Gastrocnemius medialis (tissue), 4 donors: ENCODE measurements at regions not wholly inside any gene's neighbourhood (a gene's known extent, or its start where the extent isn't known, plus 50 kb on each side); places are given as distances from the start of the nearest gene placed in this dataset.

Experiments used
- ATAC-seq, 2 donors: fragments of 150-250 bp; one replicate each; pipeline ENCODE4 v1.9.1; 2016
- DNase-seq, 2 donors: peaks; one replicate each; pipeline ENCODE4 v3.0.0-alpha.2; 2019
- H3K27ac ChIP-seq, 4 donors: fragments of 200-600 bp; sonication (generic); 1 replicate in 1 of 4; 2 replicates in 3 of 4; pipeline ENCODE4 v1.5.1; 2016 to 2018; ENCODE audit warnings: mild to moderate bottlenecking in 2 of 4, moderate library complexity in 1 of 4
- H3K27me3 ChIP-seq, 3 donors: fragments of 200-600 bp; sonication (generic) in 2 of 3; 1 replicate in 1 of 3; 2 replicates in 2 of 3; pipeline versions ENCODE4 v1.5.1 to v1.6.0; 2016 to 2019; ENCODE audit warnings: mild to moderate bottlenecking in 1 of 3, moderate library complexity in 1 of 3
- H3K36me3 ChIP-seq, 2 donors: fragments of 200-600 bp; sonication (generic) in 1 of 2; one replicate each; pipeline ENCODE4 v1.5.1; 2017 to 2018
- H3K4me1 ChIP-seq, 2 donors: fragments of 200-600 bp; sonication (generic) in 1 of 2; one replicate each; pipeline ENCODE4 v1.5.1; 2016 to 2017; ENCODE audit warnings: mild to moderate bottlenecking in 2 of 2
- H3K4me3 ChIP-seq, 4 donors: fragments of 200-600 bp; sonication (generic) in 3 of 4; 1 replicate in 1 of 4; 2 replicates in 3 of 4; pipeline ENCODE4 v1.5.1; 2016 to 2019; ENCODE audit warnings: mild to moderate bottlenecking in 2 of 4
- H3K9me3 ChIP-seq, 3 donors: fragments of 200-600 bp; sonication (generic) in 2 of 3; 1 replicate in 1 of 3; 2 replicates in 2 of 3; pipeline ENCODE4 v1.5.1; 2016 to 2019
- CTCF ChIP-seq, 5 experiments: fragments of 450-650 bp in 3 of 5; fragments of 200-600 bp in 2 of 5; sonication (generic) in 2 of 5; IDR thresholded peaks in 4 of 5; conservative IDR thresholded peaks in 1 of 5; 1 replicate in 4 of 5; 2 replicates in 1 of 5; pipeline ENCODE4 v1.5.1; 2016 to 2019; ENCODE audit warnings: antibody characterized with exemption in 5 of 5, mild to moderate bottlenecking in 3 of 5, moderate library complexity in 3 of 5
- POLR2A ChIP-seq, 2 donors: fragments of 450-650 bp; IDR thresholded peaks; one replicate each; pipeline ENCODE4 v1.6.1; 2017; ENCODE audit warnings: antibody characterized with exemption in 2 of 2, mild to moderate bottlenecking in 2 of 2, moderate library complexity in 2 of 2
- in situ Hi-C, 4 donors: fragments of 200-750 bp; cut with MboI; loops; one replicate each; pipeline versions ENCODE4 v1.15.0 to v1.8.0; 2017; ENCODE audit warnings: low sequenced_read_pairs in 4 of 4
- intact Hi-C: fragments of 100-400 bp; cut with DNase I; formaldehyde crosslinking; loops from one replicate; pipeline ENCODE4 v1.15.1; 2023; ENCODE audit warnings: low total_unique reads

DNA sequence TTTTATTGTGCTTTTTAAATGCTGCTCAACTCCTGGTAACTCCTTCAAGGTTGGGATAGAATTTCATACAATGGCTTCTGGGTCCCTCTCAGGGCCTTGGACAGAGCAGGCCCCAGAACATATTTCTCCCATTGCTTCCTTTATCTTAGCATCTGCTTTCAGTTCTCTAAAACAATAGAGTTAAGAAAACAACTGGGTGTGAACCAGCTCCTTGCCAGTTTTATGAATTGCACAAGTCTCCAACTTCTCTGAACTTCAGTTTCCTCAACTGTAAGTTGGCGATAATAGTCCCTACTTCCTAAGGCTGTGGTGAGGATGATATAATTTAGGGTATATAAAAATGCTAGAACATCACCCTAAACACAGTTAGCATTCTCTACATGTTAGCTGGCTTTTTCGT is 77.0 kb upstream of the INHBA start:
- in situ Hi-C loops (no loop called here), intact Hi-C loops (no loop called here)
- Histone ChIP-seq H3K27ac (no peak overlapping the region), H3K27me3 (no peaks in the 10 kb centered on the region), H3K4me3 (no peak overlapping the region), H3K4me1 (no peaks in the 10 kb centered on the region), H3K9me3 (no peaks in the 10 kb centered on the region), H3K36me3 (no peaks in the 10 kb centered on the region)
- no peak for TF ChIP-seq CTCF (IDR thresholded peaks at IDR 0.05 in 4 of 5, conservative IDR thresholded peaks at IDR 0.05 in 1 of 5)
- no peak for DNase-seq
- ATAC-seq, result no peak

GRCh38 chr7:41777894-41778596 is 75.2 kb upstream of the INHBA start:
- Histone ChIP-seq H3K4me3 (no peak overlapping the region), H3K27ac (no peak overlapping the region), H3K9me3 (no peaks in the 10 kb centered on the region), H3K36me3 (no peaks in the 10 kb centered on the region), H3K27me3 (no peaks in the 10 kb centered on the region), H3K4me1 (no peaks in the 10 kb centered on the region)
- in situ Hi-C loops, result no loop called here
- ATAC-seq (no peak), DNase-seq (no peak)
- intact Hi-C loops, result no loop called here
- TF ChIP-seq POLR2A (IDR thresholded peaks at IDR 0.05) (no peak), CTCF (IDR thresholded peaks at IDR 0.05 in 4 of 5, conservative IDR thresholded peaks at IDR 0.05 in 1 of 5) (no peak)

GRCh38 chr7:41774966-41775365 is 72.1 kb upstream of the INHBA start:
- no peak overlapping the region for H3K4me3 ChIP-seq
- H3K27me3 ChIP-seq, result no peaks in the 10 kb centered on the region
- DNase-seq (no peak), ATAC-seq (no peak)
- in situ Hi-C loops (no loop called here), intact Hi-C loops (no loop called here)
- no peaks in the 10 kb centered on the region for H3K4me1 ChIP-seq
- H3K36me3 ChIP-seq, result no peaks in the 10 kb centered on the region
- no peak overlapping the region for H3K27ac ChIP-seq
- TF ChIP-seq CTCF (IDR thresholded peaks at IDR 0.05 in 4 of 5, conservative IDR thresholded peaks at IDR 0.05 in 1 of 5) (no peak), POLR2A (IDR thresholded peaks at IDR 0.05) (no peak)
- H3K9me3 ChIP-seq, result no peaks in the 10 kb centered on the region

DNA sequence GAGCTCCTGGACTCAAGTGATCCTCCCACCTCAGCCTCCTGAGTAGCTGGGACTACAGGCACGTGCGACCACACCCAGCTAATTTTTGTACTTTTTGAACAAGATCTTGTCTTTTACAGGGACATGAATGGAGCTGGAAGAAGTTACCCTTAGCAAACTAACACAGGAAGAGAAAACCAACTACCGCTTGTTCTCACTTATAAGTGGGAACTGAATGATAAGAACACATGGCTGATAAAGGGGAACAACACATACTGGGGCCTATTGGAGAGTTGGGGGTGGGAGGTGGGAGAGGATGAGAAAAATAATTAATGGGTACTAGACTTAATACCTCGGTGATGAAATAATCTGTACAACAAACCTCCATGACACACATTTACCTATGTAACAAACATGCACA is 70.9 kb upstream of the INHBA start:
- DNase-seq, result no peak
- TF ChIP-seq POLR2A (IDR thresholded peaks at IDR 0.05), result no peak
- TF ChIP-seq CTCF (IDR thresholded peaks at IDR 0.05 in 4 of 5, conservative IDR thresholded peaks at IDR 0.05 in 1 of 5), result no peak
- no peak for ATAC-seq

DNA sequence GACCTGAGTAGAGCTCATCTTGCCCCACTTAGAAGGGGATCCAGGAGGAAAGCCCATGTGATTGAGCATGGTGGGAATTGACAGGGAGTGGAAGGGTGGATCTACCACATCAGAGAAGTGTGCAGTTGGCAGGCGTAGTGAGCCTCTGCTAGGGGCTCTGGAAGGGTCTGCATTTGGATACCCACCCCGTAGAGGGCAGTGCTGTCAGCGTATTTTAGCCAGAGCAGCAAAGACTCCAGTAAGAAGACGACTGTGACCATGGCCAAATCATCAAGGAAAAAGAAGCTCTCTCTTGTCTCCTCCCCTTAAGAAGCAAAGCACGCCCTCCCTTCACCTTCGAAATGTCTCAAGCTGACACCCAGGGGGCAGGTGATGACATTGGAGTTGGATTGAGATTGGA is 68.8 kb upstream of the INHBA start:
- intact Hi-C loops (no loop called here), in situ Hi-C loops (no loop called here)
- H3K9me3 ChIP-seq, result no peaks in the 10 kb centered on the region
- H3K4me1 ChIP-seq, result no peaks in the 10 kb centered on the region
- no peak overlapping the region for H3K27ac ChIP-seq
- DNase-seq (no peak), ATAC-seq (no peak)
- no peaks in the 10 kb centered on the region for H3K27me3 ChIP-seq
- TF ChIP-seq POLR2A (IDR thresholded peaks at IDR 0.05) (no peak), CTCF (IDR thresholded peaks at IDR 0.05 in 4 of 5, conservative IDR thresholded peaks at IDR 0.05 in 1 of 5) (no peak)
- no peaks in the 10 kb centered on the region for H3K36me3 ChIP-seq
- H3K4me3 ChIP-seq, result no peak overlapping the region

More for the DNA sequence above, 70.9 kb upstream of the INHBA start:
- H3K27ac ChIP-seq, result no peak overlapping the region
- no peaks in the 10 kb centered on the region for H3K27me3 ChIP-seq
- in situ Hi-C loops (no loop called here), intact Hi-C loops (no loop called here)
- H3K36me3 ChIP-seq, result no peaks in the 10 kb centered on the region
- H3K4me3 ChIP-seq, result no peak overlapping the region
- no peaks in the 10 kb centered on the region for H3K9me3 ChIP-seq
- no peaks in the 10 kb centered on the region for H3K4me1 ChIP-seq
